Colon (tissue), 2 donors: ENCODE measurements at regions not wholly inside any gene's neighbourhood (a gene's known extent, or its start where the extent isn't known, plus 50 kb on each side); places are given as distances from the start of the nearest gene placed in this dataset.

ENCODE experiments used
- FAIRE-seq: peaks from 2 replicates; lab custom pipeline; 2012; peaks lifted over from hg19 to GRCh38; lab: Jason Lieb, UNC
- donor health status: control.
- donor health status: control.

DNA sequence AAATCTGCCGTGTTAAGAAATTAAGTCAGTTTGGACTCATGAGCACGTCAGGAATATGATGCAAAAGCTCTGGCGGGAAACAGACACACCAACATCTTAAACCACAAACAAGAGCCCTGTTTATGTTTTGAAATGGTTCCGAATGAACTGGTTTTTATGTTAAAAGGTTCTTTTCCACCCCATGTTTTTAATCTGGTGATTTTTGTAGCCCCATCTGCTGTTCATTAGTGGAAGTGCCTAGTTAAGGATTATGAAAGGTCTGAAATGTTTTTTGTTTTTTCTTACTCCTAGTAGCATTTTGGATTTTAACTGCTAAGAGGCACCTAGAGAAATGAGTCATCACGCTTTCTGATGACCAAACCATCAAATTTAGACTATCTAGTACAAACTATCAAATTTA, 404.1 kb upstream of the MKI67 start:
- no peak for FAIRE-seq

DNA sequence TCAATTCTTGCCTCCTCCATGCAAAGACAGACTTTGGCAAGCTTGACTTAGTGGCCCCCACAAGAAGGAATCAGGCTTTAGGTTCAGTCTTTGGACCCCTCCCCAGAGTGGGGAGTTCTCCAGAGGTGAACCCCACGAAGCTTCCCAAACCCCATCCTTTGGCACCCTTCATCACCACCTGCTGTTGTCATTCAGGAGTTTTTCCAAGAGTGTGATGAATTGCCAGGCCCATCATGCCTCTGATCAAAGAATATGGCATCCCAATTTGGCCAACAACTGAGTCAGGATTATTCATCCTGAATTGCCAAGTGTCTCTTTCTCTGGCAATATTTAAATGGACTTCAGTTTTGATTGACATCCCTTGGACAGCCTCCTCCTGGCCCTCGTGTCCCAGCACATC, 404.7 kb upstream of the MKI67 start:
- FAIRE-seq: no peak

DNA sequence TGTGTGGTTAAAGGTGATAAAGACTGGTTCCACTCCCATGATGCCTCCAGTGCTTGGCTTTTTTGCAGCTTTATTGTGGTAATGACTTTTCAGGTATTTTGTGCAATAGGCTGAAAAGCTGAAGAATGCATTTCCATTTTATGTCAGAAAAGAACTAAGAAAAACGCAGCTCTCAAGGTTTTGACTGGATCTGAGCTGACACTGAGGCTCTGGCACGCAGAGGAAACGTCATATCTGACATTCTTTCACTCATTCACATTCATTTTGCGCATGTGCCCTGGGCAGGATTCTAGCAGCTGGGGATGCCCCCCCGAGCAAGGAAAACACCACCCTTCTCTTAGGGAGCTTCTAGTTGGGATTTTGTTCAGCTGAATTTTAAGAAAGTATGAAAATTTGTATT, 408.5 kb upstream of the MKI67 start:
- FAIRE-seq: no peak

DNA sequence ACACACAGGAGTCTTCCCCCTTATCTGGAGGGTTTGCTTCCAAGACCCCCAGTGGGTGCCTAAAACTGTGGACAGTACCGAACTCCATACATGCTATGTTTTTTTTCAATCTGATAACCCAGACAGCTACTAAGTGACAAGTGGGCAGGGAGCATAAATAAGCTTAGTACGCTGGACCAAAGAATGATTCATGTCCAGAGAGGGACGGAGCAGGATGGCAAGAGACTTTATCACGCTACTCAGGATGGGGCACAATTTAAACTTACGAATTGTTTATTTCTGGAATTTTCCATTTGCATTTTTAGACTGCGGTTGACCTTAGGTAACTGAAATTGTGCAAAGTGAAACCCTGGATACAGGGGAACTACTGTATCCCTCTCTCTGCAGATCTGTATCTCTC, 410.0 kb upstream of the MKI67 start:
- no peak for FAIRE-seq

DNA sequence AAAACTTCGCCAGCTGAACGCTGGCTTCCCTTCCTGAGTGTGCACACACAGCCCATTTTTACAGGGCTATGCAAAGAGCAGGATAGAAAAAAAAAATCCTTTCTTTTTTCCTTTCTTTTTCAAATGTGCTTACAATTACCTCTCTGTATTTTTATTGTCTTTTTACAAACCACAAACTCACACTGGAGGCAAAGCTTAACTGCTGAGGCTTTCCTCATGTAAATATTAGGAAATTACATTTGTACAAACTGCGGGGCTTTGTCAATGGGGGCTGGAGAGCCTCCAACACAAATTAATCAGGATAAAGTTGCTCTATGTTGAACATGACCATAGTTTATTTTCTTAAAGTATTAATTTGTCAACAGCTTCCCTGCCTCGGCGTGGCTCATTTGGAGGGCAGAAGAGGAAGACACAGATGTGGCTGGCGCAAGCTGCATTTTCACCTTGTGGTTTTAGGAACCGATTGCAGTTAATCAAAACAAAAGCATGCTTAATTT, 411.7 kb upstream of the MKI67 start:
- no peak for FAIRE-seq

DNA sequence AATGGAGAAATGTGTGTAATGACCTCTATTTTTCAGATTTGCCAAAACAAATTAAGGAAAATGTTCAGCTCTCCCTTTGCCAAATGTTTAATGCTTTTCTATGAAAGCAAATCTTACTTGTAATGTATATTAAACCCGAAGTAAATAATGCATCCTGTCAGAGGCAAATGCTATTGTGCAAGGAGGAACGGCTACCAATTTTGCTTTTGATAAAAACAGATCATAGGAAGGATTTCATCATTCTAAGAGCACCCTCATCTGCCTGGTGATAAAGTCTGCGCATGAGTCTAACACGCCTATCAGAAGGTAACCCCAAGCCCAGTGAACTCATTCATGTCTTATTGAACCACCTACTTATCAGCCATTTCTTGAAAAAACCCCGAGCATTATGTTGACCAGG, 412.4 kb upstream of the MKI67 start:
- no peak for FAIRE-seq

DNA sequence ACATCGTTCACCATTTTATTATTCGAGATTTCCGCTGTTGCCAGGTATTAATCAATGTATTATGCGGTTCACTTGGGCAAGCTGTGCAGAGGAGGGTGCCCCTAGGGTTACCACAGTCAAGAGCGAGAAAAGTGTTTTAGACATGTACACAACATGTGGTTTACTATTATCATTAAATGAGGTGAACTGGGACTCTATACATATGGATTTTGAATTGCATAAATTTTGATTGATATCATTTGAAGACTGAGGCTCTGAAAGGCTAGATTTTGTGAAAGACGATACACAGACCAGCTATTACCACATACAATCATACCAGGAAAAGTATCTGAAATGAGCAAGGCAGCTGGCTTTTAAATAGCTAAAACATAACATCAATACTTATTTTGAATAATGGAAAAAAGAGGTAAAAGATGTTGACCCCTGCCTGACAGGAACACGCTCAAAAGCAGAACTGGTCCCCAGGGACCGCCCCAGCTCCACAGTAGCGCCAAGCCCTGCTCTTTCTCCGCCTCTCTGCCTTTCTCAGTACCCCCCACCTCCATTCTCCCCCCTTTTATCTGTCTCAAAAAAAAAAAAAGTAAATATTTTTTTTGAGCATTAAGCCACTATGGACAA, 413.4 kb upstream of the MKI67 start:
- FAIRE-seq: no peak

DNA sequence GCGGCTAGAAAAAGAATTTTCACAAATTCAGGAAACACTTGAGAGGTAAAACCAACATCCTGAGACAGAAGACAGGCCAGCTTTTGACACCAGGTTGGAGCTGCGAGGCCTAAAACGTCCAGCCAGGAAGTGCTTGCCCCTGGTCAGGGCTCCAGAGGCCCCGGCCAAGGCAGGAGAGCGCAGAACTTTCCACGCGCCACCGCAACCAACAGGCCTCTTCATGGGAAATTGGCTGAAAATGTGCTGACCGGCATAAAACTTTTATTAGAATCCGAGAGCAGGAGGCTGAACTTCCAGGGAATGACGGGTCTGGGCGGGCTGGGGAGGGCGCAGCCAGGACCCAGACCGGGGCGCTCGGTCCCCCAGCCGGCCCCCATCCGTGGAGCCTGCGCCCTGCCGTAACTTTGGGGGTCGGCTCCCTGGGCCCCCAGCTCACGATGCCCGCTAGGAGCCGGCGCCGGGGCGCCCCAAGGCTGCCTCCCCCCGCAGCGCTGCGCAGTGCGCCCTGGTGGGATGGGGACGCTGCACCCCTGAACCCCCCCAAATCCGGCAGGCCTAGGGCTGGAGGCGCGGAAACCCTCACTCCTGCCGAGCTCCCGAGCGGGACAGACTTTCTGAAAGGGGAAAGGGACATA, 414.0 kb upstream of the MKI67 start:
- no peak for FAIRE-seq

DNA sequence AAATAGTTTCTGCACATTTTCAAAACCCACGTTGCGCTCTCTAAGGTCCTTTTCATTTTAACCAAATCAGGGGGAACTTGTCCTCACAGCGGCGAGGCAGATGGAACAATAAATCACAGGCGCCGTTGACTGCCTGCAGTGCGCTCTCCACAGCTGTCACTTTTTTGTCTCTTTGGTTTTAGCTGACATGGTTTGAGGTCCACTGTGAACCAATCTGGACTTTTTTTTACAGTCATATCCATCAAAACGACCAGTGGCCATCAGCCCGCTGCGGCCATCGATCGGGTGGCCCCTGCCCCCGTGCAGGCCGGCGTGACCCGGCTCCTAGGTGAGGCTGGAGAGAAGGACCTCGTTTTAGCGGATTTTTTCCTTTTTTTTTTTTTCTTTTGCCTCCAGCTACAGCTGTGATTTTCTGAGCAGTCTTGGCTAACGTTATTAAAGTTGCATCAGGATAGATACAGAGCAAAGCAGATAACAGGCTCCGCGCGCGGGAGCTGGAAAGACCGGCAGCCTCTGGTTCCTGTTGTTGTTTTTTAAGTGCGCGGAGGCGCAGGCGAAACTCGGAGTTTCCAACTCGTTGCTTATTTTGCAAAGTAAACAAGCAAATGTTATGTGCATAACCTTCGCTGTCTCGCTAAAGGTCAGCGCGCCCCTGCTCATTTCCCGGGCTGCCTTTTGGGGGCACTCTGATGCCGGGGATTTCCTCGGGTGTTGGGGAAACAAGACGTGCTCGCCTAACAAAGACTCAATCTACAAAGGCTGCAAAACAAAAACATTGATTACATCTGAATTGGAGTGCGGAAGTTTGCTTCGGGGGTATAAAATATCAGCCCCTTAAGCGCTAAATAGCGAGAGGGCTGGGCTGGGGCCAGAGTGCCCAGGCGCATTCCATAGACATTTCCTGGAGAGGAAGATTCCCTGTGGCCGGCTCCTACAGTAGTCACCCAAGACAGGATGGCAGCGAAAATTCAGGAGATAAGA, 414.8 kb upstream of the MKI67 start:
- no peak for FAIRE-seq

DNA sequence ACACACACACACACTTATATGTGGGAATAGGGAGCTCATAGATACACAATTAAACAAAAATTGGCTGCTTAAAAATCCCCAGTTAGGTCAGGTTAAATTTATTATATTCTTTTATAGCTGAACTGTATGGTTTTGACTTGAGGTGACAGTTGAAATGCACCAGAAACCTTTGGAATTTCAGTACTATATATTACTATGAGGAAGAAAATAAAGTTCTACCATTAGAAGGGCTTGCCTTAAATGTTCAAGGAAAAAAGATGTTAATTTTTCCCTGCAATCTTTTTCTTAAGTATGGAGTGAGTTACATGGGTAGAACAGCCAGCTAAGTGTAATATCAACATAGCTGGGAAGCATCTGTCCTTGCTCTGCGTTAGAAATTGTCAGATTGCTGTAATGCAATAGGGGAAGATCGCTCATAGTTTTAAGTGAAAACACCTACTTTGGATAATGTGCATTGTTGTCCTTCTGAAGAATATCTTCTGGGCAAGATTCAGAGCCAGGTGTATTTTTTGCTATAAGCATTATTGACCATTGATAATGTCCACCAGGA, 415.8 kb upstream of the MKI67 start:
- no peak for FAIRE-seq

DNA sequence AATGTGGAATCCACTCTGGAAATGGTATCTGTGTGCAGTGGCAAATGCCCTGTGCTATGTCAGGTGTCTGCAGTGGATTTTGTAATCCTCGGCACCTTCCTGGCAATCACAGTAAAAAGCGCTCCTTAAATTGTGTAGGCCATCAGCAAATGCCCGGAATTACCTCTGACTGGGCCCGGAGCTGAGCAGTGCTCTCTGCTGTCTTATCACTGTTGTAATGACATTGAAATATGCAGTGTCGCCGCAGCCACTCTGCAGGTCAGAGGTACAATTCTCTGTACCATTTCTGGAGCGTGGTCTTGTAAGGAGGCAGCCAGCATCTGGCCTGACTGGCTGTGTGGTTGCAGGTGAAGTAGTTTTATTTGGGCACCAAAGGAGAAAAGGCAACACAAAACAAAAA, 416.4 kb upstream of the MKI67 start:
- no peak for FAIRE-seq

DNA sequence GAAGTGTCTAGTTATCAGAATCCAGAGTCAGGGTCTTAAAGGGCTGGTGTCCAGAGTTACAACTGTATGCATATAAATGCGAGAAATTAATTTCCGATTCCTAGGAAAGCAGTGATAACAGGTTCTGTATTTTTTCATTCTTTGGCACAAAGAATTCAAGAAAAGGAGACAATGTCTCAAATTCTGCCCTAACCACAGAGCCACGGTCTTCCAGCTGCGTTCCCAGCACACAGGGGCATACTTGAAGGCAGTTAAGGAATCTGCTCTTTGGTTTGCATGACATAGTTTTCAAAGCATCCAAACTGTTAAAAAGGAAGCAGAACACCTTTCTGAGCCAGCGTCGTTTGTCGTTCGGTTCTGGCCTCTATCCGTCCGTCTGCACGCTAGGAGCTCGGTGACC, 416.9 kb upstream of the MKI67 start:
- no peak for FAIRE-seq

DNA sequence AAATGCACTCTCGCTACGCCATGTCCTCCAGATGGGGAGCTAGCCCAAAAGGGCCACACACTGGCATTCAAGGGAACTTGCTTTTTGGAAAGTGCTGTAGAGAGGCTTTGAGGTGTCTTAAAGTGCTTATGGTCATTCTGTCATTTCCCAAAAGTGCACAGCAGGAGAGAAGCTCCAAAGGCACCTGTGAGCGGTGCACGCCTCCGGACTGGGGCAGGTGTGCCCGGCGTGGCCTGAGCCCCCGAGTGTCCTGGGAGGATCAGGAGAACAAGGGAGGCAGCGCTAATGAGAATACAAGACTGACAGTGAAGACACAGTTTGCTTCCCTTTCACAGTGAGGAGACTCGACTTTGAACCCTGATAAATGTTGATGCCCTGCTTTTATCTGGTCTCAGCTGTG, 419.0 kb upstream of the MKI67 start:
- no peak for FAIRE-seq

DNA sequence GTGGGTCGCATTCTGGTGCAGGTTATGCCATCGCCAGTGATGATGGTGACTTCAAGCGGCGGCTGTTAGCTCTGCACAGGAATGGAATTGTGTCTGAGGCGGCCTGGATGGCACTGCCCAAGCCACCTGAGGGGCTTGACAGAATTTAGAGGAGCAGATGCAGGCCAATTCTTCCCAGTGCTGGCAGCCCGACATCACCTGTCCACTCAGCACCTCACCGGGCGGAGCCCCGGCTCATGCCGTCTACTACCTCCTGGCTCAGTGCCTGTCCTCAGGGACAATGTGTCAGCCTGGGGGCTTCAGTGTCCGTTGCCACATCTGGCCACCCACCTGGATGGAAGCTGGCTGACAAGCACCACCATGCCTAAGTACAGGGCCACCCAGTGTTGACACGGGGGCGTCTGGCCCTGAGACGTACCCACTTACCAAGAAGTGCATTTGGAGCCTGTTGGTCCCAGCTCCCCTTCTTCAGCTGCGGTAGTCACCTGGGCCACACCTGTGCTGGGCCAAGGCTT, 420.5 kb upstream of the MKI67 start:
- no peak for FAIRE-seq

DNA sequence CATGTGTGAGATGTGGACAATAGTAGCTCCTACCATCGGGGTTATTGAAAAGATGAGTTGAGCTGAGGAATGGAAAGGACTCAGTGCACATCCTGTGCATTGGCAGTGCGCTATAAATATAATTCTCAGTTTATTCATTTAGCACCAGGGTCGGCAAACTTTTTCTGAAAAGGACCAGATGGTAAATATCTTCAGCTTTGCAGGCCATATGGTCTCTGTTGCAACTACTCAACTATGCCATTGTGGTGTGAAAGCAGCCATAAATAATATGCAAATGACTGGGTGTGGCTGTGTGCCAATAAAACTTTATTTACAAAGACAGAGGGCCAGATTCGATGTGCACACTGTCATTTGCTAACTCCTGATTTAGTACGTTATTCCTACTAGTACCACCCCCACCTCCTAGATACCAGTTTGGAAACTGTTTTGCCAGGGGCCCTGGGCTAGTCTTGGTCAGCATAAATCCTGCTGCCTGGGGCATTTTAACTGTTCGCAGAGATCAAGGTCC, 422.9 kb upstream of the MKI67 start:
- FAIRE-seq: no peak

DNA sequence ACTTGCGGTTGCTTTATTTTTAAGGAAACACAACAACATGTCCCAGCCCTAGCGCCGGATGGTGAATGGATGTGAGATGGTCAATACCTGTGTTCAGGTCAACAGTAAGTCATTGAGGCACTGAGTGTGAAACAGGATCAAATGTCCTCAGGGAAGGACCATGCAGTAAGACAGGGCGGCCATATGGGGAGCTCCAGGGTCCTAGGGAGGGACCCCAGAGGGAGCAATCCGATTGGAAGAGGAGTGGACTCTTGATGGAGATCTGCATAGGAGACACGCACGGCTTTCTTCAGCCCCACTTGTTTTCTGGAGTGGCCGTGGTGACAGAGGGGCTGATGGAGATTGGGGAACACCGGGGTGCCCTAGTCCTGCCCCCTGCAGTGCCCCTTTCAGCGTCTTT, 423.8 kb upstream of the MKI67 start:
- FAIRE-seq: no peak

DNA sequence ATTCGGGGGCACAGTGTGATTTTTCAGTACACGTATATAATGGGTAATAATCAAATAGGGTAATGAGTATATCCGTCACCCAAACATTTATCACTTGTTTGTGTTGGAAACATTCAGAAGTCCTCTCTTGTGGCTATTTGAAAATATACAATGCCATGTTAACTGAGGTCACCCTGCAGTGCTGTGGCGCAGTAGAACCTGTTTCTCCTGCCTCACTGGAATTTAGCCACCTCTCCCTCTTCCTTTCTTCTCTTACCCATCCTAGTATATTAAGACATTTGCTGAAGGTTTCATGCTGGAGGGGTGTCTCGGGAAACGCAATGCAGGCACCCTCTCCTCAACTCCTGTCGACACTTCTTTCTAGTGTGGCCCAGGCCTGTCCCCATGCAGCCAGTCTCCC, 425.3 kb upstream of the MKI67 start:
- FAIRE-seq: no peak

DNA sequence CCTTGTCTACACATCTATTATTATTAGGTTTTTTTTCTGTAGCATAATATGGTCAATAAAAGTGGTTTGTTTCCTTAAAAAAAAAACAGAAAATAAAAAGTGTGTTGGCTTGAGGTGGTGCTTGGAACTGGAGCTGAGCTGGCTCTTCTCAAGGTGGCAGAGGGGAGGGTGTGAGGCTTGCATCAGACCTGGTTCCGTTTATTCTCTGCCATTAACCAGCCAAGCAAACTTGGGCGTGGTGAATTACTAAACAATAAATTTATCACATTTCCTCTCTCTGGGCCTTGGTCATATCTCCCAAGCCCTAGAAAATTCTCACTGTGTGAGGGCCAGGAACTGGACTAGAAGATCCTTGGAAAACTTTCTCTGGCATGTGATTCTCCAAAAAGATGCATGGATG, 427.5 kb upstream of the MKI67 start:
- FAIRE-seq: no peak

DNA sequence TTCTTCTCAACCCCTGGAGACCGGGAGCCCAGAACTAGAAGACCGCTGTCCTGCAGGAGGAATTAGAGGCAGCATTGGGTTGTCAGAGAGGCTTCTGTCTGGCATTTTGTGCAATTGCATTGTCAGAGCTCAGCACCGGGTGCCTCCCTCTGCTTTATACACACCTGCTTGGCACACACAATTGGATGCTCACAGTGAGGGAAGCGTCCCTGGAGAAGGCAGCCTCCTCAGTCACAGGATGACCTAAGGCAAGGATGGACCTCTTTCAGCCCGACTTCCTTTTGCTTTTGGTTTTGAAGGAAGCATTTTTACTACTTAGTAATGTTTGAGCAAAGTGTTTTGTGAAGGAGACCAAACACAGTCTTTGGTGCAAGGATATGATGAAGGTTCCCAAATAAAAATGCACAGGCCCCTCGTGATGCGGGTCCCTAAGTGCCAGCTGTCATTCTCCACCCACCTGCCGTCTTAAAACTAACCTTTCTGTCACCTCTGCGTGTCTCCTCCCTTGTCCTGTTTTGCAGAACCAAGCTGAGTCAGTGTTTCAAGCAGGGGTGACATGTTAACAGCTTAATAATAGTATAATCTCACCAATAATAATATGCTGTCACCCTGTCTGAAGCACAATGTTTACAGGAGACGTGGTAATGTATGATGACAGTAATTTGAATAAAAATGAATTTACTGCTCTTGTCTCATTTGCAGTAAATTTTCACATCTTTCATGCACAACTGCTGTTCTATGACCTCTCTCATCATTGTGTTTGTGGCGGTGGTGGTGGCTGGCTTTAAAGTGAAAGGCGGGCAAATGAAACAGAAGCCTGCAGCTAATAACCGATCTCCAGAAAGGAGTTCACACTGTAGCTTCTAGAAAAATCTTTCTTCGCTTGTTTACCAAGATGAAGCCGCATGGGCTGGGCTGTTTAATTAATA, 430.2 kb upstream of the MKI67 start:
- FAIRE-seq: no peak

DNA sequence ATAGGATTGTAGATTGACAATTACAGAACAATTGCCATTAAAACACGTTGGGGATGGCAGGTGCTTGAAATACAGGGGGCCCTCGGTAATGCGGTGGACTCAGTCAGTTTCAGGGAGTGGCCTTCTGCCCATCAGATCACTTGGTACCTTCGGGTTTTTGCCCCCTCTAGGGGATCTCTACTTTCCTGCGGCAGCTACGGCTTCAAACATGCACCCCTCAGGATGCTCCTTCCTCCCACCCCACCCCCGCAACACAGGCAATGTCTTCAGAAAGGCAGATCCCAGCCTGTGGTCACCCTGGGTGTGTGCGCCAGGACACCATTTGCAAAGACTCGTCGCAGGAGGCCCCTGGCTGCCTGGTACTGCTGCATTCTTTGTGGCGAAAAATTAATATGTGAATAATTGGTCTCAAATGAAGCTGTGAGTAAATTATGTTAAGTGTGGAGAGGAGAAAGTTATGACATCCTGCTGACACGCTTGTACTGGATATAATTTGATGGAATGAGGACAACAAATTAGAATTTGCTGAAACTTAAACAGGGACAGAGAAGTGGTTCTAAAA, 431.0 kb upstream of the MKI67 start:
- FAIRE-seq: no peak

DNA sequence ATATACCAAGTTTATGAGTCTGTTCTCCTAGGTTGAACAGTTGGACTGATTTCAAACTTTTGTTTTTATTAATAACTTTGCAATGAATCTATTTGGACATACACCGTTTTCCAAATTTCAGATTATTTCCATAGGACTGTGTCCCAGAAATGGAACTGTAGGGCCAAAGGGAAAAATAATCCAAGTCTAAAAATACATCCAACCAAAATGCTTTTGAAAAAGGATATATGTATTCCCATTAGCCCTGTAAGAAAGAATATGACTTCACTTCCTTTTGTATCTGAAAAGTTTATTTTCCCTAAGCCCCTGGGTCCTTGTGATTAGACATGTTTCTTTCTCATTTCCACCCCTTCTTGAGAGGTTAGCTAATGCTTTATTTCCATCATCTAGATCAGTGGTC, 434.2 kb upstream of the MKI67 start:
- FAIRE-seq: no peak
